HG02973 (cell line): ENCODE measurements at regions not wholly inside any gene's neighbourhood (a gene's known extent, or its start where the extent isn't known, plus 50 kb on each side); places are given as distances from the start of the nearest gene placed in this dataset.
"Not testable (repeated sequence)": the region's sequence is repeated elsewhere in the genome, so short reads cannot be mapped to it uniquely, and the experiment has no call there.

ENCODE experiments used
- ATAC-seq: cut with Tn5 transposase; IDR thresholded peaks from one replicate; pipeline ENCODE4 v1.9.1; 2021; ENCODE audit warnings: moderate library complexity; ENCODE audit not compliant: unreplicated experiment

GRCh38 chr2:185628985-185629384 lies 109.6 kb upstream of the FSIP2 start:
- no peak for ATAC-seq

GRCh38 chr2:185633621-185634020 lies 105.0 kb upstream of the FSIP2 start:
- ATAC-seq: no peak

- ATAC-seq: no peak
Observed at GRCh38 chr2:185638771-185639170, 99.8 kb upstream of the FSIP2 start.

GRCh38 chr2:185640588-185640987 lies 98.0 kb upstream of the FSIP2 start:
- no peak for ATAC-seq

- no peak for ATAC-seq
Observed at GRCh38 chr2:185643434-185643833, 95.2 kb upstream of the FSIP2 start.

GRCh38 chr2:185644828-185645227 lies 93.8 kb upstream of the FSIP2 start:
- peak; percentile 55 for ATAC-seq

- no peak for ATAC-seq
Observed at GRCh38 chr2:185645529-185645928, 93.1 kb upstream of the FSIP2 start.

GRCh38 chr2:185658750-185659149 lies 79.9 kb upstream of the FSIP2 start:
- ATAC-seq: no peak

- ATAC-seq: no peak
Observed at GRCh38 chr2:185663811-185664210, 74.8 kb upstream of the FSIP2 start.

- no peak for ATAC-seq
Observed at GRCh38 chr2:185664384-185664783, 74.2 kb upstream of the FSIP2 start.

GRCh38 chr2:185665251-185665814 lies 73.3 kb upstream of the FSIP2 start:
- ATAC-seq: no peak

GRCh38 chr2:185667452-185667851 lies 71.2 kb upstream of the FSIP2 start:
- ATAC-seq: no peak

- no peak for ATAC-seq
Observed at GRCh38 chr2:185668710-185669109, 69.9 kb upstream of the FSIP2 start.

GRCh38 chr2:185674232-185674631 lies 64.4 kb upstream of the FSIP2 start:
- ATAC-seq: no peak

- no peak for ATAC-seq
Observed at GRCh38 chr2:185676316-185676715, 62.3 kb upstream of the FSIP2 start.

- ATAC-seq: not testable (repeated sequence)
Observed at GRCh38 chr2:185687001-185687400, 51.6 kb upstream of the FSIP2 start.

GRCh38 chr2:185687967-185688366 lies 50.6 kb upstream of the FSIP2 start:
- no peak for ATAC-seq
